CD1c-positive myeloid dendritic cell (primary cell): ENCODE measurements at regions not wholly inside any gene's neighbourhood (a gene's known extent, or its start where the extent isn't known, plus 50 kb on each side); places are given as distances from the start of the nearest gene placed in this dataset.

Experiments used
- DNase-seq: peaks from one replicate; pipeline ENCODE4 v3.0.0-alpha.2; 2016; ENCODE audit errors: extremely low spot score

- DNase-seq = no peak
These were observed 150.4 kb upstream of the SLC6A11 start for GRCh38 chr3:10665592-10665991.

- no peak for DNase-seq
These were observed 149.4 kb upstream of the SLC6A11 start for GRCh38 chr3:10666621-10667020.

GRCh38 chr3:10667269-10667668 is 148.8 kb upstream of the SLC6A11 start:
- DNase-seq = no peak

- DNase-seq = no peak
These were observed 148.0 kb upstream of the SLC6A11 start for GRCh38 chr3:10667901-10668476.

GRCh38 chr3:10669490-10670048 is 146.5 kb upstream of the SLC6A11 start:
- DNase-seq = no peak

GRCh38 chr3:10672422-10672821 is 143.6 kb upstream of the SLC6A11 start:
- DNase-seq = no peak

GRCh38 chr3:10674578-10674977 is 141.4 kb upstream of the SLC6A11 start:
- no peak for DNase-seq

- DNase-seq = no peak
These were observed 139.1 kb upstream of the SLC6A11 start for GRCh38 chr3:10676905-10677304.

GRCh38 chr3:10678796-10679376 is 137.1 kb upstream of the SLC6A11 start:
- DNase-seq = no peak

- no peak for DNase-seq
These were observed 135.2 kb upstream of the SLC6A11 start for GRCh38 chr3:10680796-10681195.

GRCh38 chr3:10682692-10683091 is 133.3 kb upstream of the SLC6A11 start:
- DNase-seq = no peak

GRCh38 chr3:10683106-10683505 is 132.9 kb upstream of the SLC6A11 start:
- DNase-seq = no peak

- no peak for DNase-seq
These were observed 127.9 kb upstream of the SLC6A11 start for GRCh38 chr3:10688126-10688525.

- no peak for DNase-seq
These were observed 127.4 kb upstream of the SLC6A11 start for GRCh38 chr3:10688548-10689172.

GRCh38 chr3:10692039-10692622 is 123.9 kb upstream of the SLC6A11 start:
- DNase-seq = no peak

- no peak for DNase-seq
These were observed 122.6 kb upstream of the SLC6A11 start for GRCh38 chr3:10693457-10693856.

GRCh38 chr3:10694179-10694578 is 121.8 kb upstream of the SLC6A11 start:
- no peak for DNase-seq

- peak; percentile 3 for DNase-seq
These were observed 120.8 kb upstream of the SLC6A11 start for GRCh38 chr3:10695186-10695585.

GRCh38 chr3:10695595-10696285 is 120.3 kb upstream of the SLC6A11 start:
- DNase-seq = peak; percentile 58

- DNase-seq = no peak
These were observed 118.1 kb upstream of the SLC6A11 start for GRCh38 chr3:10697918-10698317.

GRCh38 chr3:10700821-10701220 is 115.2 kb upstream of the SLC6A11 start:
- peak; percentile 1 for DNase-seq
